GM21423 (cell line): ENCODE measurements at regions not wholly inside any gene's neighbourhood (a gene's known extent, or its start where the extent isn't known, plus 50 kb on each side); places are given as distances from the start of the nearest gene placed in this dataset.
"Not testable (repeated sequence)": the region's sequence is repeated elsewhere in the genome, so short reads cannot be mapped to it uniquely, and the experiment has no call there.

ENCODE experiments used
- ATAC-seq: cut with Tn5 transposase; IDR thresholded peaks from one replicate; pipeline ENCODE4 v1.9.1; 2021; ENCODE audit warnings: mild to moderate bottlenecking, moderate library complexity; ENCODE audit not compliant: unreplicated experiment

GRCh38 chr1:47491341-47491753 lies 53.5 kb downstream of the FOXD2 start:
- no peak for ATAC-seq

DNA sequence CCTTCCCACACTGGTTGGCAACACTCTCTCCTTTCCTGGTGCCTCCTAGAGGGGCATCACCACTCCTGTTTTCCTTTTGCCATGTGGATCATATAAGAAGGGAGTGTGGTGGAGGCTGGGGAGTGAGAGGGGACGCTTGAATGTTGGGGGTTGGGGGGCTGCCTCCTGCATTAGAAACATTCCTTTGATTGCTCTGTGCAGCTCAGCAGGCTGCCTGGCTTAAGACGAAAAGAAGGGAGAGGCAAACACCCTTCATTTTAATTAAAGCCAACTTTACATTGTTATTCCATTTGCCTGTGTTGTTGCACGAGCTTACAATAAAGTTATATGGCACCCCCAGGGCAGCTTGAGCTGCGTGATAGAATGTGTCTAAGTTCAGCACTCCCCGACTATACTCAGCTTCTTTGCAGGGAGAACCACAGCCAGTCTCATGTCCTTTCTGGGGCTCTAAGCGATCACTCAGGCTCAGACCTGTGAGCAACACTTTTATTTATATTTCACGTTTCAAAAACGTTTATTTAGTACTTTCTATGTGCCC lies 57.4 kb downstream of the FOXD2 start:
- ATAC-seq: no peak

GRCh38 chr1:47498551-47498950 lies 60.7 kb downstream of the FOXD2 start:
- no peak for ATAC-seq

DNA sequence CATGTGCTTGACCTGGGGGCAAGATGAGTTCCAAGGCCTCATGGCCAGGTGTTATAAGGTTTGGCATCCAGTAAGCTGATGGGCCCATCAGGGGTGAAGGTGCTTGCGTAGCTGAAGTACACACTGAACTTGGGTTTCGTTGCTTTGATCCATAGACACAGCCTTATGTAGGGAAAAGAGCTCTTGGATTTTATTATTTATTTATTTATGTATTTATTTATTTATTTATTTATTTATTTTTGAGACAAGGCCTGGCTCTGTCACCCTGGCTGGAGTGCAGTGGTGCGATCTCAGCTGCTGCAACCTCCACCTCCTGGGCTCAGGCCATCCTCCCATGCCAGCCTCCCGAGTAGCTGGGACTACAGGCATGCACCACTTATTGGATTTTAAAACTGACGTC lies 63.2 kb downstream of the FOXD2 start:
- ATAC-seq: no peak

DNA sequence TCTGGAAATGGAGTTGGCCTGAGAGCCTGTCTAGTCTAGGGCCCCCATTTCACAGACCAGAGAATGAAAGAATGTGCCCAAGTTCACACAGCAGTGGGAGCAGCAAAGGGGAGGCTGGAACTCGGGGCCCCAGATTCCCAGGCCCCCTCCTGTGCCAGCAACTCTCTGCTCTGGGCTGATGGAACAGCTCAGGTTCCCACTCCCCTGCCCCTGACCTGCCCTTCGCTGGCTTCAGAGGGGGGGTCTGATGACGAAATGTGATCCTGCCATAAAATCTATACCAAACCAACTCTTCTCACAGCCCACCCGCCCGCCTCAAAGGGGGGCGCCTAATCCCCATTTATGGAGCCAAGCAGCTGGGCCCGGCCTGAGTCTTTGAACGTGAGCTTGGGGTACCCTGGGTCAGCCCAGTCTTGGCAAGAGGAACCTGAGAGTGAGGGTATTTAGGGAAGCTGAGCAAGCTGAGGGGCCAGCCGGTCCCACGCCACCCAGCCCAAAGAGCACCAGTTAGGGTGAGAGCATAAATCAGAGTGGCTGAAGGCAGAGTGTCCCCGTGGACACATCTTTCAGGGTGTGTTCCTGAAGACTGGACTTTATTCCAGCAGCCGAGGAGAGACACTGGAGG lies 65.0 kb downstream of the FOXD2 start:
- ATAC-seq: no peak

- ATAC-seq: not testable (repeated sequence)
Measured at GRCh38 chr1:47504840-47505239, 67.0 kb downstream of the FOXD2 start.

DNA sequence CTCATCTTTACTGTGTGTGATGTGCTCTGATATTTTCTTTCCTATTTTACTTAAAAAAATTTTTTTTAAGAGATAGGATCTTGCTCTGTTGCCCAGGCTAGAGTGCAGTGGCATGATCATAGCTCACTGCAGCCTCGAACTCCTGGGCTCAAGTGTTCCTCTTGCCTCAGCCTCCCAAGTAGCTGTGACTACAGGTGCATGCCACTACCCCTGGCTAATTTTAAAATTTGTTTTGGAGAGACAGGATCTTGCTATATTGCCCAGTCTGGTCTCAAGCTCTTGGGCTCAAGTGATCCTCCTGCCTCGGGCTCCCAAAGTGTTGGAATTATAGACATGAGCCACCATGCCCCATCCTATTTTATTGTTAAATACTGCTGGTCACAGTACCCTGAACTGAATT lies 67.4 kb downstream of the FOXD2 start:
- no peak for ATAC-seq

GRCh38 chr1:47506053-47506452 lies 68.2 kb downstream of the FOXD2 start:
- no peak for ATAC-seq

DNA sequence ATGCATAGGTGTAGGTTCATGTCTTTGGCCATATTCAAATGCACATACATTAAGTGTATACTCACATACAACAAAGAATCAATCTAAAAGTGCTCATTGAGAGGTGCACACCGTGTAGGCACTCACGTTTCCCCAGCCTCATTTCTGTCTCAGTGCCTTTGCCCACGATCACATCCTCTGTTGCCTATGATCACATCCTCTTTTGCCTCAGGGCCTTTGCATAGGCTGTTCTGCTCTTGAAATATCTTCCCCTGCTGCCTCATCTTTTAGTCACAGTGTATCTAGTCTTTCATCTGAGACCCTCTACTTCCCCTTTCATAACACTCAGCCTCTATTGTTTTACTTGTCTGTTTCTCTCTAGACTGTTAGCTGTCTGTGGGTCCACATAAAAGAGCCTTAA lies 69.3 kb downstream of the FOXD2 start:
- no peak for ATAC-seq

DNA sequence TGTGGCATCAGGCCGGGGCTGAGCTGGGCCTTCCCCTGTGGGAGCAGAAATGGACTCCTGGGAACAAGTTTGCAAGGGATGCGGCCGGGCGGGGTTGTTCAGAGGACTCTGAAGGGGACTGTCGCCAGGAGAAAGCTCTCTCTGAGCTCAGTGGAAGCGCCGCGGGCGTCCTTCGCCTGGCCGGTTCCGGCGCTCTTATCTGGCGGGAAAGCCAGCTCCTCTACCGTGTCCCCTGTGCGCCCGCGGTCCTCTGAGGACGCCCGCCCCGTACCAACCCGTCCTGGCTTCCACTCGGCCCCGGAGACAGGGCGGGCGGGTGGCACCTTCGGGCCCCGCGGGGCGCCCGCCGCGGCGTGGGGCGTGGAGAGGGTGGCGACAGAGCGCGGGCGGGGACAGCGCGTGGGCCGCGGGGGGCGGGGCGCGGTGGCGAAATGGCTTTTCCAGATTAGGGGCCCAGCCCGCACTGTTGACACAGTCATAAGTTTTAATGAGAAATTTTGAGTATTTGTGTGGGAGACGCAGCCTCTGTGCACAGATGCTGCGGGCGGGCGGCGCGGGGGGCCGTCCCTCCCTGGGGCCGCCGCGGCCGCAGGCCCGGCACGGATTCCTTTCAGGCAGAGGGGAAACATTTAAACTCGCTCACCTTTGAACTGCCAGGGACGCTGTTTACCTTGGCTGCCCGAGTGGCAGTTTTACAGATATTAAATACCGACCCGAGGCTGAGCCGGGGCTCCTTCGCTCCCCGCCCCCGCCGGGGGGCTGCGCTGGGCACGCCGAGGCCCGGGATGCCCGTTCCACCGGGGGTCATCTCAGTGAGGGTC lies 70.2 kb downstream of the FOXD2 start:
- ATAC-seq: no peak

DNA sequence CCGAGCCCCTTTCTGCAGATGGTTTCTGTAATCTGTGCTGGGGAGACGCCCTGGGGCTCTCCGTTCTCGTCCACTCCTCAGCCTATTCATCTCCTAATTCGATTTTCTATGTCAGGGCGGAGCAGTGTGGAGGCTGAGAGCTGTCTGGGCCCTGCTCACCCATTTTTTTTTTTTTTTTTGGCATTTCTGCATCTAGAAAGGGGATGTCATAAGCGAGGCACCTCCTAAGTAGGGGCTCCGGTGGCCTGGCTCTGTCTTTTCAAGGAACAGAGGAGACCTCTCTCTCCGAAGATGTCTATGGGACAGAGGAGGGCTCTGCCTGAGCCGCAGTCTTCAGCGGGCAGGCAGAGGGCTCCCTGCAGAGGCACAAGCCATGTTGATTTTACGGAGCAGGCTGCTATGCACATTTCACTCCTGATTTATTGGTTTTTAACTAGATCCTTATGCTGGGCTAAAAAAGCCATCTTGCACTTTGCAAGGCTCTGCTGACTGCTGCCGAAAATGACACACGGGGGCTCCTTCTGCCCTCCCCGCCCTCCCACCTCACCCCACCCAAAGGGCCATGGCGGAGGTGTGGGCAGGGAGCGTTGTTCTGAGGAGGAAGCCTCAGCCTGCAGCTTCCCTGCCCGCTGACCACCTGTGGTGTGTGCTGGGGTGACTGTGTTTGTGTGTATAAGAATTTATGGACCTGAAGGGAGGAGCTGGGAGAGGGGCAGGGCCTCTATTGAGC lies 71.0 kb downstream of the FOXD2 start:
- no peak for ATAC-seq

DNA sequence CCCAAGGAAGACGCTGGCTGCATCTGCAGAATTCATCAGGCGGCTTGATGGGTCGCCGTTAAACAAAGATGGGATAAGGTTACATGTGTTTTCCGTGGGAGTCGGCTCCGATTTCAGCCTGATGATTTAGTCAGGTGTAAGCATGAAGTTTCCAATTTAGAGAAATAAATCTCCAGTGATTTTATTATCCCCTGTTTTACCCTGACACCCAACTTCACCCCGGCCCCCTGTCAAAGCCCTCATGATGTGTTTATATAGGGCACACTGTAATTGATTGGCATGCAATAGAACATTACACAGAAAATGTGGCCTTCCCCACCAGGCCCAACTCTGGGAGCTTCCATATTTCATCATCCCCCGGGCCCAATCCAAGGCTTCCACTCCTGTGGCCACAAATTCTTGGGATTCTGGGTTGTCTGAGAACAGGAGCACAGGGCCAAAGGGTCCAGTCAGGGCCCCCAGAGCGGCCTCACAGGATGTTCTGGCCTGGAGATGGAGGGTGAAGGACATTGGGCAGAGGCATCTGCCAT lies 72.5 kb downstream of the FOXD2 start:
- no peak for ATAC-seq

- ATAC-seq: no peak
Measured at GRCh38 chr1:47511825-47512224, 74.0 kb downstream of the FOXD2 start.

- ATAC-seq: no peak
Measured at GRCh38 chr1:47513393-47513792, 75.5 kb downstream of the FOXD2 start.

GRCh38 chr1:47514229-47514628 lies 76.4 kb downstream of the FOXD2 start:
- no peak for ATAC-seq

DNA sequence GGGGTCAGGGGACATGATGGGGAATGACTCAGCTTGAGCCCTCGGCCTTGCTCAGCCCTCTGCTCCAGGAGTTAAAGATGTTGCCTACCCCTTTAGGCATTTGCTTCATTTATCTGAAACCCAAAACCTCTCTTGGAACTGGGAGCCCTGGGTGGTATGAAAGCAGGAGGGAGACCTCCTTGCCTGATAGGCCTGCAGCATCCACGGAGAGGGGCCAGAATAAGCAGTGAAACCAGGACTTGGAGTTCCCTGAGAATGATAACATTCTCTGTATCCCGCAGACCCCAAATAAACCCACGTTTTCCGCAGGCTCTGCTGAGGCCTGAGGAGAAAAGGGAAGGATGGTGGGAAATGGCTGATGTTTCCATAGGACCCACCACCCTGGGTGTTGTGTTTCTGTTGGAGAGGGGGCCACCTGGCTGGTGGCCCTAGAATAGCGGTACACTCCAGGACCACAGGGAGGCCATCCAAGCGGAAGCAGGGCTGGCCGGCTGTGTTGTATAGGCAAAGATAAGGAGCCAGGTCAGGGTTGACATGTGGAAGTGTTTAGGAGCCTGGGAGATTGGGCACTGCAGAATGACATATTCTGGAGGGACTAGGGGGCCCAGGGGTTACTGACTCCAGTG lies 77.4 kb downstream of the FOXD2 start:
- no peak for ATAC-seq

DNA sequence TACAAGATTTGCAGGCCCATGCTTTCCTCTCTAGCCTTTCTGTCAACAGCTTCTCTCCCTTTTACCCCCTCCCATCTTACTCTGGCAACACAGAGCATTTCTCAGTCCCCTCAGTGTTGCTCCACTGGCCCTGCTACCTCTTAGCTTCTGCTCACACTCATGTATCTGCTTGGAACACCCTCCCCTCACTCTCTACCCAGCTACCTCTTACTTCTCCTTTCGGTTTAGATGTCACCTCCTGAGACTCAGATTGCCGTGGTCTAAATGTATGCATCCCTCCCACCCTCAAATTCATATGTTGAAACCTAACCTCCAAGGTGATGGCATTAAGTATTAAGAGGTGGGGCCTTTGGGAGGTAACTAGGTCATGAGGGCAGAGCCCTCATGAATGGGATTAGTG lies 80.1 kb downstream of the FOXD2 start:
- no peak for ATAC-seq

GRCh38 chr1:47519491-47519890 lies 81.6 kb downstream of the FOXD2 start:
- ATAC-seq: no peak

DNA sequence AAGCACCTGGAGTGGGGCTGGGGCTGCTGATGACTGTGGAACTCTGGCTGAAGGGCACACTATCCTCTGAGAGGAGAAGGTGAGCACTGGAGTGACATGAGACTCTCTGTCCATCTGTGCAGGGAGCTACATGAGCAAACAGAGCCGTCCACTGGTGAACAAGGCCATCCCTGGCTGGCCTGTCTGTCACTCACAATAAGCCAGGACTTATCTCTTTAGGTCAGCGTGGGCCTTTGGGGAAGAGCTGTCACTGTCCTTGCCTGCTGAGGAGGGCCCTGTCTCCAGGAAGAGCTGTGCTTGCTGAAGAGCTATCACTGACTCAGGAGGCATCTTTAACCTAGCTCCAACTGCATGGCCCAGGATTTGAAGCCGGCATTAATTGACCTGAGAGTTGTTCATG lies 82.1 kb downstream of the FOXD2 start:
- no peak for ATAC-seq

DNA sequence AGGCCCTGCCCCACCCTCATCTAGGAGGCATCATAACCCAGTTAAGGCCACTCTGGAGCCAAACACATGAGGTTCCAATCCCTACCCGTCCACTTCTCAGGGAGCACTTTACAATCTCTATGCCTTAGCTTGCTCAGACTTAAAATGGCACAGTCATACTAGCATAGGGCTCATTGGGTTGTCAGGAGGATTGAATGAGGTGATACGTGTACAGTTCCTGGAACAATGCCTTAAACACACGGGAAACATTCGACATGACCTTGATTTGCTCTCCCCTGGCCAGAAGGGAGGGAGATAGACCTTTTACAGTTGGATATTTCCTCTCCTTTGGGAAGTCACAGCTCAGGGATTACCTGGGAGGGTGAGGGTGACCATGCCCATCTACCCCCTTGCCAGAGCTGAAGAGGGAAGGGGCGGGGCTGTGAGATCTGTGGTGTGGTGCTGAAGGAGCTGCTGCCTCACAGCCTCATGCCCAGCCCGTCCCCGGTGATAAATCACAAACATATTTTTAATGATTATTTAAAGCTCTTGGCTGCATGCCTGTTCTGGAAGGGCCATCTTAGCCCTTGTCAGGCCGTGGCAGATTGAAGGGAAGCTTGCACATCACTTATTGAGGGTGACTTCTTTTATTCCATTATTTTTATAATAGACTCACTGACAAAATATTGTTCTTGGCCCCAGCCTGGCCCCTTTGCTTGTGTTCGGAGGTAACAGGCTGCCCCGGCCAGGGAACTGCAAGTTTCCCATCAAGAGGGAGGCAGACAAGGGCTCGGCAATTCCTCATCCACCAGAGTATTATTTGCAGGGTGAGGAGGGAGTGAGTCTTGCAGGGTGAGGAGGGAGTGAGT lies 83.4 kb downstream of the FOXD2 start:
- ATAC-seq: no peak
